Lung (tissue), 11 donors: ENCODE measurements at regions not wholly inside any gene's neighbourhood (a gene's known extent, or its start where the extent isn't known, plus 50 kb on each side); places are given as distances from the start of the nearest gene placed in this dataset.
"Not testable (repeated sequence)": the region's sequence is repeated elsewhere in the genome, so short reads cannot be mapped to it uniquely, and the experiment has no call there.

Experiments used
- ATAC-seq: fragments of 200-7000 bp; cut with Tn5 transposase; one replicate; pipeline ENCODE4 v1.9.1; 2020; ENCODE audit warnings: moderate number of reproducible peaks; ENCODE audit not compliant: insufficient read depth, low FRiP score
- DNase-seq, 3 donors: peaks; one replicate each; pipeline ENCODE4 v3.0.0-alpha.2; 2013 to 2017
- H3K27ac ChIP-seq, 2 donors: one replicate each; pipeline ENCODE4 v1.5.1; 2013; ENCODE audit warnings: mild to moderate bottlenecking in 2 of 2, moderate library complexity in 2 of 2, control low read depth in 1 of 2, inconsistent platforms in 1 of 2, low read depth in 1 of 2, low read length in 1 of 2
- H3K27me3 ChIP-seq, 3 donors: one replicate each; pipeline ENCODE4 v1.5.1; 2013; ENCODE audit warnings: low read length in 2 of 3; ENCODE audit not compliant: control insufficient read depth in 3 of 3, insufficient read depth in 3 of 3
- H3K36me3 ChIP-seq, 4 donors: one replicate each; pipeline ENCODE4 v1.5.1; 2013; ENCODE audit warnings: low read length in 4 of 4, mild to moderate bottlenecking in 1 of 4, moderate library complexity in 1 of 4; ENCODE audit not compliant: control insufficient read depth in 4 of 4, insufficient read depth in 4 of 4
- H3K4me1 ChIP-seq, 5 donors: one replicate each; pipeline ENCODE4 v1.5.1; 2013; ENCODE audit warnings: low read length in 5 of 5, mild to moderate bottlenecking in 2 of 5, moderate library complexity in 1 of 5; ENCODE audit not compliant: control insufficient read depth in 5 of 5, insufficient read depth in 5 of 5
- H3K4me3 ChIP-seq: one replicate; pipeline ENCODE4 v1.5.1; 2013; ENCODE audit warnings: mild to moderate bottlenecking, control low read depth, moderate library complexity
- H3K9ac ChIP-seq, 2 donors: one replicate each; pipeline ENCODE4 v1.5.1; 2013; ENCODE audit warnings: low read length in 2 of 2, control low read depth in 1 of 2; ENCODE audit not compliant: insufficient read depth in 1 of 2
- H3K9me3 ChIP-seq, 4 donors: one replicate each; pipeline ENCODE4 v1.5.1; 2013; ENCODE audit warnings: low read length in 3 of 4, mild to moderate bottlenecking in 1 of 4, moderate library complexity in 1 of 4; ENCODE audit not compliant: control insufficient read depth in 4 of 4, insufficient read depth in 3 of 4
- WGBS, 2 donors: extraction: QIAGEN DNeasy Blood & Tissue Kit; methylation state at CpG; one replicate each; pipeline ENCODE4 v1.1.7; 2013; 5-methylcytosine and 5-hydroxymethylcytosine counted together
- TF ChIP-seq, protein P1 (sequence below): IDR thresholded peaks from 2 replicates; pipeline ENCODE4 v1.5.1; 2012; ENCODE audit warnings: mild to moderate bottlenecking; ENCODE audit errors: control extremely low read depth, extremely low read depth
- donor health status: control.
- donor health status: control.
- donor health status: Bipolar disorder and iron deficiency.
- donor health status: healthy.
- donor health status: DM: yes; HTN: yes; CAD: no.

- no peak for ATAC-seq
- H3K9me3 ChIP-seq = peaks cover 0 to 6% (median 0%) of the 10 kb centered on the region in 4 donors
- no peak for DNase-seq
- no peak overlapping the region for H3K4me3 ChIP-seq
- no peaks in the 10 kb centered on the region for H3K36me3 ChIP-seq
- H3K27me3 ChIP-seq = peaks cover 0 to 5% (median 4%) of the 10 kb centered on the region in 3 donors
- no peak overlapping the region for H3K27ac ChIP-seq
- H3K9ac ChIP-seq = no peak overlapping the region
- H3K4me1 ChIP-seq = peaks cover 0 to 3% (median 0%) of the 10 kb centered on the region in 5 donors
- TF ChIP-seq, protein P1, sequence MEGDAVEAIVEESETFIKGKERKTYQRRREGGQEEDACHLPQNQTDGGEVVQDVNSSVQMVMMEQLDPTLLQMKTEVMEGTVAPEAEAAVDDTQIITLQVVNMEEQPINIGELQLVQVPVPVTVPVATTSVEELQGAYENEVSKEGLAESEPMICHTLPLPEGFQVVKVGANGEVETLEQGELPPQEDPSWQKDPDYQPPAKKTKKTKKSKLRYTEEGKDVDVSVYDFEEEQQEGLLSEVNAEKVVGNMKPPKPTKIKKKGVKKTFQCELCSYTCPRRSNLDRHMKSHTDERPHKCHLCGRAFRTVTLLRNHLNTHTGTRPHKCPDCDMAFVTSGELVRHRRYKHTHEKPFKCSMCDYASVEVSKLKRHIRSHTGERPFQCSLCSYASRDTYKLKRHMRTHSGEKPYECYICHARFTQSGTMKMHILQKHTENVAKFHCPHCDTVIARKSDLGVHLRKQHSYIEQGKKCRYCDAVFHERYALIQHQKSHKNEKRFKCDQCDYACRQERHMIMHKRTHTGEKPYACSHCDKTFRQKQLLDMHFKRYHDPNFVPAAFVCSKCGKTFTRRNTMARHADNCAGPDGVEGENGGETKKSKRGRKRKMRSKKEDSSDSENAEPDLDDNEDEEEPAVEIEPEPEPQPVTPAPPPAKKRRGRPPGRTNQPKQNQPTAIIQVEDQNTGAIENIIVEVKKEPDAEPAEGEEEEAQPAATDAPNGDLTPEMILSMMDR = no peak
- WGBS, 2 donors = 55% methylated on average over 5 of the region's 5 CpGs
These were observed 62.7 kb upstream of the VIPR2 start for GRCh38 chr7:159207393-159207792.

DNA sequence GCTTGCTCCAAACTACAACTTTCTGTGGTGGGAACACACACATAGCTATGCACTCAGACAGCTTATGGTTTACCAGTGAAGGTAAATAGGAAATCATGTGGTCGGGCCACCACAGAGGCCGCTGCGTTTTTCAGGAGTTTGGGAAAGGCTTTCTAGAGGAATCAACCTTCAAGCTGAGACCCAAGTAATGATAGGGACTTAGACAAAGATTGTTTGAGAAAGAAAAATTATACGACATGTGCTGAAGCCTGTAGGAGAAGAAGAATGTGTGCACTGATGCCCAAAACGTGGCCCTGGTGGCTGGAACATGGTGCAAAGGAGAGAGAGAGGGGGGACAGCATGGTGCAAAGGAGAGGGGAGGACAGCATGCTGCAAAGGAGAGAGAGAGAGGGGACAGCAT is 61.2 kb upstream of the VIPR2 start:
- TF ChIP-seq, protein P1 = no peak
- no peaks in the 10 kb centered on the region for H3K4me1 ChIP-seq
- H3K36me3 ChIP-seq = no peaks in the 10 kb centered on the region
- H3K27me3 ChIP-seq = peaks cover 0 to 5% (median 0%) of the 10 kb centered on the region in 3 donors
- no peak overlapping the region for H3K27ac ChIP-seq
- 74 to 77% methylated on average over 5 of the region's 5 CpGs for WGBS, 2 donors
- ATAC-seq (no peak), DNase-seq (no peak)
- no peak overlapping the region for H3K4me3 ChIP-seq
- H3K9me3 ChIP-seq = peaks cover 0 to 5% (median 0%) of the 10 kb centered on the region in 4 donors
- no peak overlapping the region for H3K9ac ChIP-seq

- Histone ChIP-seq H3K27ac (no peak overlapping the region), H3K9ac (no peak overlapping the region), H3K27me3 (peaks cover 0 to 5% (median 0%) of the 10 kb centered on the region in 3 donors), H3K9me3 (peaks cover 0 to 5% (median 0%) of the 10 kb centered on the region in 4 donors), H3K4me3 (no peak overlapping the region), H3K4me1 (no peaks in the 10 kb centered on the region), H3K36me3 (no peaks in the 10 kb centered on the region)
- WGBS, 2 donors = 90 to 95% methylated on average over 10 of the region's 10 CpGs
- DNase-seq = no peak
- TF ChIP-seq, protein P1 = no peak
- ATAC-seq = no peak
These were observed 60.0 kb upstream of the VIPR2 start for GRCh38 chr7:159204664-159205063.

GRCh38 chr7:159203253-159203652 is 58.6 kb upstream of the VIPR2 start:
- 88 to 89% methylated on average over 8 to 9 of the region's 9 CpGs for WGBS, 2 donors
- not testable (repeated sequence) for H3K4me3 ChIP-seq

More at GRCh38 chr7:159203253-159203652, 58.6 kb upstream of the VIPR2 start:
- not testable (repeated sequence) for H3K4me1 ChIP-seq, H3K27ac ChIP-seq, DNase-seq, ATAC-seq, H3K9ac ChIP-seq, H3K36me3 ChIP-seq, H3K9me3 ChIP-seq, H3K27me3 ChIP-seq
